Stimulated activated naive B cell treated with anti-CD40 and anti-IgM and Interleukin-4, amounts not matched to agents 10 μg/mL and 1 μg/mL and 100 μg/mL, for 72 hours (primary cell): ENCODE measurements at regions not wholly inside any gene's neighbourhood (a gene's known extent, or its start where the extent isn't known, plus 50 kb on each side); places are given as distances from the start of the nearest gene placed in this dataset.
A peak's percentile ranks its signal among the peaks of the same experiment; 100 is the strongest.

Experiments used
- ATAC-seq, 2 donors: fragments of 150-1000 bp; cut with Tn5 transposase; replicated peaks; 2 replicates each; pipeline ENCODE4 v1.10.0; 2021; ENCODE audit warnings: moderate library complexity in 1 of 2
- DNase-seq: peaks from one replicate; pipeline ENCODE4 v3.0.0; 2021
- H3K27ac Mint-ChIP-seq: one replicate; pipeline ENCODE4 v1.8.0; 2022; ENCODE audit warnings: mild to moderate bottlenecking, mixed read lengths
- H3K27me3 Mint-ChIP-seq, 2 donors: one replicate each; pipeline ENCODE4 v1.8.0; 2022; ENCODE audit warnings: mixed read lengths in 2 of 2
- H3K36me3 Mint-ChIP-seq, 2 donors: one replicate each; pipeline ENCODE4 v1.8.0; 2022; ENCODE audit warnings: mixed read lengths in 2 of 2, mild to moderate bottlenecking in 1 of 2
- H3K4me1 Mint-ChIP-seq, 2 donors: one replicate each; pipeline ENCODE4 v1.8.0; 2022; ENCODE audit warnings: mixed read lengths in 2 of 2, mild to moderate bottlenecking in 1 of 2
- H3K4me3 Mint-ChIP-seq, 2 donors: one replicate each; pipeline ENCODE4 v1.8.0; 2022; ENCODE audit warnings: mild to moderate bottlenecking in 2 of 2, mixed read lengths in 2 of 2, moderate library complexity in 1 of 2
- H3K9me3 Mint-ChIP-seq, 2 donors: one replicate each; pipeline ENCODE4 v1.8.0; 2022; ENCODE audit warnings: mixed read lengths in 2 of 2, mild to moderate bottlenecking in 1 of 2

GRCh38 chr10:33111488-33112051 lies 153.5 kb upstream of the ITGB1 start:
- no peak overlapping the region for H3K4me3 Mint-ChIP-seq
- H3K27ac Mint-ChIP-seq, result no peak overlapping the region
- peaks cover 0 to 2% of the 10 kb centered on the region in 2 donors for H3K9me3 Mint-ChIP-seq
- H3K27me3 Mint-ChIP-seq, result peaks cover 0 to 14% of the 10 kb centered on the region in 2 donors
- ATAC-seq (no peak), DNase-seq (no peak)
- peaks cover 28 to 39% of the 10 kb centered on the region in 2 donors for H3K4me1 Mint-ChIP-seq
- H3K36me3 Mint-ChIP-seq, result no peaks in the 10 kb centered on the region

GRCh38 chr10:33109788-33110469 lies 151.9 kb upstream of the ITGB1 start:
- Mint-ChIP-seq H3K4me1 (peaks cover 19 to 24% of the 10 kb centered on the region in 2 donors), H3K4me3 (no peak overlapping the region), H3K9me3 (peaks cover 0 to 2% of the 10 kb centered on the region in 2 donors), H3K27ac (no peak overlapping the region), H3K27me3 (peaks cover 0 to 17% of the 10 kb centered on the region in 2 donors), H3K36me3 (no peaks in the 10 kb centered on the region)
- no peak for DNase-seq
- ATAC-seq, result no peak

GRCh38 chr10:33109384-33109783 lies 151.4 kb upstream of the ITGB1 start:
- Mint-ChIP-seq H3K27ac (no peak overlapping the region), H3K4me3 (no peak overlapping the region)
- no peak for ATAC-seq

GRCh38 chr10:33107953-33108352 lies 149.9 kb upstream of the ITGB1 start:
- H3K36me3 Mint-ChIP-seq, result peaks cover 0 to 8% of the 10 kb centered on the region in 2 donors
- H3K4me1 Mint-ChIP-seq, result peaks cover 6 to 7% of the 10 kb centered on the region in 2 donors
- no peak for DNase-seq
- no peak overlapping the region for H3K4me3 Mint-ChIP-seq
- H3K9me3 Mint-ChIP-seq, result peaks cover 4 to 8% of the 10 kb centered on the region in 2 donors
- ATAC-seq, result no peak
- peaks cover 0 to 17% of the 10 kb centered on the region in 2 donors for H3K27me3 Mint-ChIP-seq
- no peak overlapping the region for H3K27ac Mint-ChIP-seq

More at GRCh38 chr10:33109384-33109783, 151.4 kb upstream of the ITGB1 start:
- H3K4me1 Mint-ChIP-seq, result peaks cover 15 to 19% of the 10 kb centered on the region in 2 donors
- H3K36me3 Mint-ChIP-seq, result peaks cover 0 to 3% of the 10 kb centered on the region in 2 donors
- no peak for DNase-seq
- H3K9me3 Mint-ChIP-seq, result peaks cover 0 to 2% of the 10 kb centered on the region in 2 donors
- H3K27me3 Mint-ChIP-seq, result peaks cover 0 to 17% of the 10 kb centered on the region in 2 donors

GRCh38 chr10:33106767-33107166 lies 148.7 kb upstream of the ITGB1 start:
- no peak overlapping the region for H3K4me3 Mint-ChIP-seq
- H3K36me3 Mint-ChIP-seq, result peaks cover 0 to 8% of the 10 kb centered on the region in 2 donors
- no peak overlapping the region for H3K27ac Mint-ChIP-seq
- DNase-seq (no peak), ATAC-seq (peak in 1 of 2 donors; percentile 29)
- peaks cover 4 to 8% of the 10 kb centered on the region in 2 donors for H3K9me3 Mint-ChIP-seq
- H3K4me1 Mint-ChIP-seq, result peaks cover 9 to 12% of the 10 kb centered on the region in 2 donors
- peaks cover 0 to 17% of the 10 kb centered on the region in 2 donors for H3K27me3 Mint-ChIP-seq

GRCh38 chr10:33103863-33104379 lies 145.9 kb upstream of the ITGB1 start:
- no peak for DNase-seq
- Mint-ChIP-seq H3K9me3 (peaks cover 4 to 6% of the 10 kb centered on the region in 2 donors), H3K36me3 (peaks cover 0 to 14% of the 10 kb centered on the region in 2 donors), H3K4me1 (peaks cover 19 to 32% of the 10 kb centered on the region in 2 donors), H3K27ac (no peak overlapping the region), H3K27me3 (peaks cover 0 to 17% of the 10 kb centered on the region in 2 donors), H3K4me3 (no peak overlapping the region)
- ATAC-seq, result no peak

- no peak overlapping the region for H3K4me3 Mint-ChIP-seq
- ATAC-seq, result peak; percentile 57 to 68
- H3K27me3 Mint-ChIP-seq, result peaks cover 0 to 8% of the 10 kb centered on the region in 2 donors
- peaks cover 20 to 42% of the 10 kb centered on the region in 2 donors for H3K4me1 Mint-ChIP-seq
- H3K27ac Mint-ChIP-seq, result no peak overlapping the region
- H3K9me3 Mint-ChIP-seq, result peaks cover 4 to 6% of the 10 kb centered on the region in 2 donors
- H3K36me3 Mint-ChIP-seq, result peaks cover 0 to 14% of the 10 kb centered on the region in 2 donors
- DNase-seq, result no peak
Measured at GRCh38 chr10:33102071-33102470, 144.0 kb upstream of the ITGB1 start.

GRCh38 chr10:33101392-33101787 lies 143.4 kb upstream of the ITGB1 start:
- Mint-ChIP-seq H3K27me3 (peaks cover under 1 to 4% of the 10 kb centered on the region in 2 donors), H3K4me3 (no peak overlapping the region), H3K27ac (no peak overlapping the region), H3K36me3 (peaks cover 0 to 17% of the 10 kb centered on the region in 2 donors), H3K4me1 (peaks cover 24 to 48% of the 10 kb centered on the region in 2 donors), H3K9me3 (peaks cover 4 to 6% of the 10 kb centered on the region in 2 donors)
- DNase-seq (no peak), ATAC-seq (no peak)

GRCh38 chr10:33100781-33101391 lies 142.9 kb upstream of the ITGB1 start:
- Mint-ChIP-seq H3K27ac (no peak overlapping the region), H3K36me3 (peaks cover 0 to 17% of the 10 kb centered on the region in 2 donors), H3K4me3 (no peak overlapping the region), H3K27me3 (peaks cover 0 to 4% of the 10 kb centered on the region in 2 donors), H3K4me1 (peaks cover 30 to 54% of the 10 kb centered on the region in 2 donors), H3K9me3 (peaks cover 4 to 6% of the 10 kb centered on the region in 2 donors)
- no peak for ATAC-seq
- DNase-seq, result no peak

GRCh38 chr10:33099748-33100147 lies 141.7 kb upstream of the ITGB1 start:
- Mint-ChIP-seq H3K4me3 (peak overlapping the region in 1 of 2 donors; percentile 19), H3K27me3 (peaks cover 0 to 4% of the 10 kb centered on the region in 2 donors), H3K4me1 (peaks cover 31 to 61% of the 10 kb centered on the region in 2 donors), H3K27ac (peak overlapping the region; percentile 87), H3K36me3 (peaks cover 2 to 20% of the 10 kb centered on the region in 2 donors), H3K9me3 (peaks cover 8% of the 10 kb centered on the region in 2 donors)
- ATAC-seq, result peak in 1 of 2 donors; percentile 31
- DNase-seq, result no peak

GRCh38 chr10:33098951-33099663 lies 141.1 kb upstream of the ITGB1 start:
- DNase-seq, result no peak
- H3K36me3 Mint-ChIP-seq, result peaks cover 4 to 21% of the 10 kb centered on the region in 2 donors
- peak; percentile 70 to 72 for ATAC-seq
- H3K4me1 Mint-ChIP-seq, result peaks cover 34 to 63% of the 10 kb centered on the region in 2 donors
- peak overlapping the region in 1 of 2 donors; percentile 19 for H3K4me3 Mint-ChIP-seq
- peak overlapping the region; percentile 87 for H3K27ac Mint-ChIP-seq
- peaks cover 10% of the 10 kb centered on the region in 2 donors for H3K9me3 Mint-ChIP-seq
- peaks cover 0 to 4% of the 10 kb centered on the region in 2 donors for H3K27me3 Mint-ChIP-seq

- peak overlapping the region; percentile 2 for H3K27ac Mint-ChIP-seq
- peaks cover 35 to 65% of the 10 kb centered on the region in 2 donors for H3K4me1 Mint-ChIP-seq
- peaks cover 0 to 4% of the 10 kb centered on the region in 2 donors for H3K27me3 Mint-ChIP-seq
- ATAC-seq (peak; percentile 51 to 63), DNase-seq (no peak)
- H3K36me3 Mint-ChIP-seq, result peaks cover 9 to 24% of the 10 kb centered on the region in 2 donors
- peak overlapping the region; percentile 25 to 42 for H3K4me3 Mint-ChIP-seq
- peaks cover 9 to 11% of the 10 kb centered on the region in 2 donors for H3K9me3 Mint-ChIP-seq
Measured at GRCh38 chr10:33095867-33096815, 138.1 kb upstream of the ITGB1 start.
